ENCODE measurements at regions not wholly inside any gene's neighbourhood (a gene's known extent, or its start where the extent isn't known, plus 50 kb on each side); places are given as distances from the start of the nearest gene placed in this dataset.
"Not testable (repeated sequence)": the region's sequence is repeated elsewhere in the genome, so short reads cannot be mapped to it uniquely, and the experiment has no call there.

GRCh38 chr3:30526031-30526430 is 80.4 kb upstream of the TGFBR2 start:
- H3K79me2 ChIP-seq (ENCODE audit: control insufficient read depth, insufficient read depth, low read length, unreplicated experiment): no peaks in the 10 kb centered on the region
- H3K27ac ChIP-seq (ENCODE audit: low read depth, low read length): no peak overlapping the region
- H3K36me3 ChIP-seq (ENCODE audit: insufficient read depth, low read length): no peaks in the 10 kb centered on the region
- no peak overlapping the region for H2AFZ ChIP-seq (ENCODE audit: low read length, unreplicated experiment)
- no peaks in the 10 kb centered on the region for H3K27me3 ChIP-seq (ENCODE audit: insufficient read depth, low read length)
- no peak overlapping the region for H3K4me3 ChIP-seq (ENCODE audit: low read depth, low read length)
- peaks cover 4% of the 10 kb centered on the region for H3K4me1 ChIP-seq (ENCODE audit: control insufficient read depth, insufficient read depth, low read length, unreplicated experiment)

- Histone ChIP-seq H3K27me3 (ENCODE audit: insufficient read depth, low read length) (no peaks in the 10 kb centered on the region), H3K27ac (ENCODE audit: low read depth, low read length) (no peak overlapping the region), H2AFZ (ENCODE audit: low read length, unreplicated experiment) (no peak overlapping the region)
Observed at GRCh38 chr3:30527186-30527585, 79.2 kb upstream of the TGFBR2 start.

GRCh38 chr3:30527720-30528119 is 78.7 kb upstream of the TGFBR2 start:
- no peaks in the 10 kb centered on the region for H3K27me3 ChIP-seq (ENCODE audit: insufficient read depth, low read length)
- H3K36me3 ChIP-seq (ENCODE audit: insufficient read depth, low read length): no peaks in the 10 kb centered on the region
- H3K79me2 ChIP-seq (ENCODE audit: control insufficient read depth, insufficient read depth, low read length, unreplicated experiment): no peaks in the 10 kb centered on the region
- no peak overlapping the region for H3K4me3 ChIP-seq (ENCODE audit: low read depth, low read length)
- H3K4me1 ChIP-seq (ENCODE audit: control insufficient read depth, insufficient read depth, low read length, unreplicated experiment): no peaks in the 10 kb centered on the region
- no peak overlapping the region for H2AFZ ChIP-seq (ENCODE audit: low read length, unreplicated experiment)
- no peak overlapping the region for H3K27ac ChIP-seq (ENCODE audit: low read depth, low read length)

More at GRCh38 chr3:30527186-30527585, 79.2 kb upstream of the TGFBR2 start:
- Histone ChIP-seq H3K4me3 (ENCODE audit: low read depth, low read length) (no peak overlapping the region), H3K79me2 (ENCODE audit: control insufficient read depth, insufficient read depth, low read length, unreplicated experiment) (no peaks in the 10 kb centered on the region), H3K36me3 (ENCODE audit: insufficient read depth, low read length) (no peaks in the 10 kb centered on the region), H3K4me1 (ENCODE audit: control insufficient read depth, insufficient read depth, low read length, unreplicated experiment) (no peaks in the 10 kb centered on the region)

GRCh38 chr3:30530084-30530483 is 76.3 kb upstream of the TGFBR2 start:
- Histone ChIP-seq H3K27me3 (ENCODE audit: insufficient read depth, low read length) (no peaks in the 10 kb centered on the region), H2AFZ (ENCODE audit: low read length, unreplicated experiment) (no peak overlapping the region), H3K4me3 (ENCODE audit: low read depth, low read length) (no peak overlapping the region), H3K27ac (ENCODE audit: low read depth, low read length) (no peak overlapping the region), H3K36me3 (ENCODE audit: insufficient read depth, low read length) (no peaks in the 10 kb centered on the region), H3K4me1 (ENCODE audit: control insufficient read depth, insufficient read depth, low read length, unreplicated experiment) (peaks cover under 1% of the 10 kb centered on the region), H3K79me2 (ENCODE audit: control insufficient read depth, insufficient read depth, low read length, unreplicated experiment) (no peaks in the 10 kb centered on the region)

GRCh38 chr3:30531017-30531570 is 75.3 kb upstream of the TGFBR2 start:
- Histone ChIP-seq H3K79me2 (ENCODE audit: control insufficient read depth, insufficient read depth, low read length, unreplicated experiment) (no peaks in the 10 kb centered on the region), H3K36me3 (ENCODE audit: insufficient read depth, low read length) (no peaks in the 10 kb centered on the region), H3K4me1 (ENCODE audit: control insufficient read depth, insufficient read depth, low read length, unreplicated experiment) (peaks cover 10% of the 10 kb centered on the region), H3K4me3 (ENCODE audit: low read depth, low read length) (no peak overlapping the region), H2AFZ (ENCODE audit: low read length, unreplicated experiment) (no peak overlapping the region), H3K27me3 (ENCODE audit: insufficient read depth, low read length) (no peaks in the 10 kb centered on the region), H3K27ac (ENCODE audit: low read depth, low read length) (no peak overlapping the region)

GRCh38 chr3:30535525-30535924 is 70.9 kb upstream of the TGFBR2 start:
- Histone ChIP-seq H3K4me3 (ENCODE audit: low read depth, low read length) (no peak overlapping the region), H3K4me1 (ENCODE audit: control insufficient read depth, insufficient read depth, low read length, unreplicated experiment) (peaks cover 29% of the 10 kb centered on the region), H3K36me3 (ENCODE audit: insufficient read depth, low read length) (no peaks in the 10 kb centered on the region), H2AFZ (ENCODE audit: low read length, unreplicated experiment) (no peak overlapping the region), H3K27me3 (ENCODE audit: insufficient read depth, low read length) (no peaks in the 10 kb centered on the region), H3K79me2 (ENCODE audit: control insufficient read depth, insufficient read depth, low read length, unreplicated experiment) (no peaks in the 10 kb centered on the region), H3K27ac (ENCODE audit: low read depth, low read length) (peak overlapping the region; percentile 76)

GRCh38 chr3:30538791-30539190 is 67.6 kb upstream of the TGFBR2 start:
- peak overlapping the region; percentile 91 for H3K27ac ChIP-seq (ENCODE audit: low read depth, low read length)
- H3K79me2 ChIP-seq (ENCODE audit: control insufficient read depth, insufficient read depth, low read length, unreplicated experiment): no peaks in the 10 kb centered on the region
- no peaks in the 10 kb centered on the region for H3K36me3 ChIP-seq (ENCODE audit: insufficient read depth, low read length)
- H3K4me1 ChIP-seq (ENCODE audit: control insufficient read depth, insufficient read depth, low read length, unreplicated experiment): peaks cover 31% of the 10 kb centered on the region
- no peaks in the 10 kb centered on the region for H3K27me3 ChIP-seq (ENCODE audit: insufficient read depth, low read length)
- no peak overlapping the region for H2AFZ ChIP-seq (ENCODE audit: low read length, unreplicated experiment)
- H3K4me3 ChIP-seq (ENCODE audit: low read depth, low read length): no peak overlapping the region

- H2AFZ ChIP-seq (ENCODE audit: low read length, unreplicated experiment): no peak overlapping the region
- no peak overlapping the region for H3K4me3 ChIP-seq (ENCODE audit: low read depth, low read length)
- H3K36me3 ChIP-seq (ENCODE audit: insufficient read depth, low read length): no peaks in the 10 kb centered on the region
- no peaks in the 10 kb centered on the region for H3K27me3 ChIP-seq (ENCODE audit: insufficient read depth, low read length)
- H3K4me1 ChIP-seq (ENCODE audit: control insufficient read depth, insufficient read depth, low read length, unreplicated experiment): peaks cover 35% of the 10 kb centered on the region
- no peaks in the 10 kb centered on the region for H3K79me2 ChIP-seq (ENCODE audit: control insufficient read depth, insufficient read depth, low read length, unreplicated experiment)
- H3K27ac ChIP-seq (ENCODE audit: low read depth, low read length): peak overlapping the region; percentile 91
Observed at GRCh38 chr3:30539206-30539605, 67.2 kb upstream of the TGFBR2 start.

- no peaks in the 10 kb centered on the region for H3K36me3 ChIP-seq (ENCODE audit: insufficient read depth, low read length)
- no peak overlapping the region for H3K4me3 ChIP-seq (ENCODE audit: low read depth, low read length)
- peak overlapping the region; percentile 91 for H3K27ac ChIP-seq (ENCODE audit: low read depth, low read length)
- H2AFZ ChIP-seq (ENCODE audit: low read length, unreplicated experiment): no peak overlapping the region
- H3K4me1 ChIP-seq (ENCODE audit: control insufficient read depth, insufficient read depth, low read length, unreplicated experiment): peaks cover 40% of the 10 kb centered on the region
- no peaks in the 10 kb centered on the region for H3K27me3 ChIP-seq (ENCODE audit: insufficient read depth, low read length)
- H3K79me2 ChIP-seq (ENCODE audit: control insufficient read depth, insufficient read depth, low read length, unreplicated experiment): no peaks in the 10 kb centered on the region
Observed at GRCh38 chr3:30539772-30540171, 66.6 kb upstream of the TGFBR2 start.

GRCh38 chr3:30541156-30541555 is 65.2 kb upstream of the TGFBR2 start:
- H3K36me3 ChIP-seq (ENCODE audit: insufficient read depth, low read length); H2AFZ ChIP-seq (ENCODE audit: low read length, unreplicated experiment); H3K27me3 ChIP-seq (ENCODE audit: insufficient read depth, low read length); H3K4me3 ChIP-seq (ENCODE audit: low read depth, low read length); H3K79me2 ChIP-seq (ENCODE audit: control insufficient read depth, insufficient read depth, low read length, unreplicated experiment); H3K27ac ChIP-seq (ENCODE audit: low read depth, low read length): not testable (repeated sequence)
- H3K4me1 ChIP-seq (ENCODE audit: control insufficient read depth, insufficient read depth, low read length, unreplicated experiment): peaks cover 37% of the 10 kb centered on the region

GRCh38 chr3:30542897-30543296 is 63.5 kb upstream of the TGFBR2 start:
- Histone ChIP-seq H2AFZ (ENCODE audit: low read length, unreplicated experiment) (no peak overlapping the region), H3K4me1 (ENCODE audit: control insufficient read depth, insufficient read depth, low read length, unreplicated experiment) (peaks cover 34% of the 10 kb centered on the region), H3K36me3 (ENCODE audit: insufficient read depth, low read length) (no peaks in the 10 kb centered on the region), H3K27ac (ENCODE audit: low read depth, low read length) (no peak overlapping the region), H3K27me3 (ENCODE audit: insufficient read depth, low read length) (no peaks in the 10 kb centered on the region), H3K79me2 (ENCODE audit: control insufficient read depth, insufficient read depth, low read length, unreplicated experiment) (no peaks in the 10 kb centered on the region), H3K4me3 (ENCODE audit: low read depth, low read length) (no peak overlapping the region)
